CD14-positive monocyte (primary cell): ENCODE measurements at regions not wholly inside any gene's neighbourhood (a gene's known extent, or its start where the extent isn't known, plus 50 kb on each side); places are given as distances from the start of the nearest gene placed in this dataset.
A peak's percentile ranks its signal among the peaks of the same experiment; 100 is the strongest.

Source experiments
- DNase-seq, 3 donors: peaks; one replicate each; pipeline ENCODE4 v3.0.0-alpha.2; 2011 to 2022
- H2AFZ ChIP-seq: 2 replicates; pipeline ENCODE4 v1.6.0; 2012; ENCODE audit warnings: mild to moderate bottlenecking, low read depth, low read length, inconsistent platforms; ENCODE audit not compliant: insufficient read depth, poor library complexity, severe bottlenecking
- H3K27ac ChIP-seq, 2 donors: 1 replicate in 1 of 2; 2 replicates in 1 of 2; pipeline ENCODE4 v1.5.1; 2012 to 2013; ENCODE audit warnings: low read length in 2 of 2, control low read depth in 1 of 2, inconsistent platforms in 1 of 2, low read depth in 1 of 2, mild to moderate bottlenecking in 1 of 2
- H3K27me3 ChIP-seq, 2 donors: one replicate each; pipeline versions ENCODE4 v1.6.0 to v1.6.1; 2011 to 2013; ENCODE audit warnings: low read length in 2 of 2; ENCODE audit not compliant: control insufficient read depth in 2 of 2, insufficient read depth in 2 of 2
- H3K36me3 ChIP-seq, 2 donors: replicated peaks in 1 of 2; 1 replicate in 1 of 2; 2 replicates in 1 of 2; pipeline versions ENCODE4 v1.5.1 to v1.6.1; 2012 to 2013; ENCODE audit warnings: low read length in 2 of 2, control low read depth in 1 of 2, inconsistent platforms in 1 of 2, mild to moderate bottlenecking in 1 of 2; ENCODE audit not compliant: insufficient read depth in 2 of 2, control insufficient read depth in 1 of 2
- H3K4me1 ChIP-seq, 2 donors: 1 replicate in 1 of 2; 2 replicates in 1 of 2; pipeline versions ENCODE4 v1.5.1 to v1.6.1; 2012 to 2013; ENCODE audit warnings: low read length in 2 of 2, control low read depth in 1 of 2, inconsistent platforms in 1 of 2, mild to moderate bottlenecking in 1 of 2, moderate library complexity in 1 of 2; ENCODE audit not compliant: insufficient read depth in 2 of 2, control insufficient read depth in 1 of 2
- H3K4me2 ChIP-seq: replicated peaks from 2 replicates; pipeline ENCODE3; 2012; ENCODE audit warnings: low read length, moderate library complexity, mild to moderate bottlenecking; ENCODE audit not compliant: poor library complexity, severe bottlenecking; ENCODE audit errors: extremely low read depth
- H3K4me3 ChIP-seq, 3 experiments: fragments of 200-600 bp in 1 of 3; sonication (generic) in 1 of 3; replicated peaks in 1 of 3; 1 replicate in 2 of 3; 2 replicates in 1 of 3; pipeline ENCODE4 v1.5.1; 2011 to 2013; ENCODE audit warnings: low read length in 3 of 3, mild to moderate bottlenecking in 3 of 3, control low read depth in 2 of 3, low read depth in 2 of 3, inconsistent platforms in 1 of 3, moderate library complexity in 1 of 3
- H3K79me2 ChIP-seq: 2 replicates; pipeline ENCODE4 v1.6.0; 2012; ENCODE audit warnings: mild to moderate bottlenecking, control low read depth, inconsistent platforms, low read length, moderate library complexity; ENCODE audit not compliant: insufficient read depth
- H3K9ac ChIP-seq: 2 replicates; pipeline ENCODE4 v1.6.0; 2017; ENCODE audit warnings: low read length, mild to moderate bottlenecking; ENCODE audit not compliant: insufficient read depth, poor library complexity, severe bottlenecking
- H3K9me3 ChIP-seq, 2 donors: replicated peaks in 1 of 2; 1 replicate in 1 of 2; 2 replicates in 1 of 2; pipeline versions ENCODE4 v1.5.1 to v1.6.1; 2012 to 2013; ENCODE audit warnings: low read length in 2 of 2, control low read depth in 1 of 2; ENCODE audit not compliant: control insufficient read depth in 1 of 2, insufficient read depth in 1 of 2
- H4K20me1 ChIP-seq: 2 replicates; pipeline ENCODE4 v1.6.0; 2012; ENCODE audit warnings: mild to moderate bottlenecking, low read length, control low read depth, moderate library complexity; ENCODE audit not compliant: insufficient read depth
- H3K27ac Mint-ChIP-seq, 7 donors: one replicate each; pipeline ENCODE4 v1.8.0; 2020; ENCODE audit warnings: mild to moderate bottlenecking in 7 of 7, mixed read lengths in 7 of 7, moderate library complexity in 6 of 7, inconsistent platforms in 2 of 7
- H3K27me3 Mint-ChIP-seq, 3 donors: one replicate each; pipeline ENCODE4 v1.8.0; 2021 to 2022; ENCODE audit warnings: low read depth in 3 of 3, mild to moderate bottlenecking in 3 of 3, mixed read lengths in 3 of 3, moderate library complexity in 3 of 3, inconsistent platforms in 1 of 3
- H3K36me3 Mint-ChIP-seq, 2 donors: one replicate each; pipeline ENCODE4 v1.8.0; 2020; ENCODE audit warnings: mixed read lengths in 2 of 2, inconsistent platforms in 1 of 2, mild to moderate bottlenecking in 1 of 2
- H3K4me1 Mint-ChIP-seq: one replicate; pipeline ENCODE4 v1.8.0; 2020; ENCODE audit warnings: mild to moderate bottlenecking, mixed read lengths
- H3K4me3 Mint-ChIP-seq, 2 donors: one replicate each; pipeline ENCODE4 v1.8.0; 2020; ENCODE audit warnings: mild to moderate bottlenecking in 2 of 2, mixed read lengths in 2 of 2, moderate library complexity in 1 of 2
- H3K9me3 Mint-ChIP-seq, 7 donors: one replicate each; pipeline ENCODE4 v1.8.0; 2020 to 2022; ENCODE audit warnings: mixed read lengths in 7 of 7, mild to moderate bottlenecking in 6 of 7, moderate library complexity in 6 of 7, inconsistent platforms in 2 of 7
- CTCF ChIP-seq: fragments of 200-600 bp; IDR thresholded peaks from one replicate; pipeline ENCODE4 v1.8.0; 2022; ENCODE audit warnings: antibody characterized with exemption, mild to moderate bottlenecking
- WGBS: methylation state at CpG from one replicate; pipeline ENCODE4 v1.1.5; 2013; ENCODE audit warnings: missing lambda C conversion rate; ENCODE audit not compliant: insufficient coverage; 5-methylcytosine and 5-hydroxymethylcytosine counted together
- intact Hi-C, 2 donors: fragments of 100-400 bp; cut with micrococcal nuclease; formaldehyde crosslinking; loops; one replicate each; pipeline versions ENCODE4 v1.15.0 to v1.15.1; 2023

DNA sequence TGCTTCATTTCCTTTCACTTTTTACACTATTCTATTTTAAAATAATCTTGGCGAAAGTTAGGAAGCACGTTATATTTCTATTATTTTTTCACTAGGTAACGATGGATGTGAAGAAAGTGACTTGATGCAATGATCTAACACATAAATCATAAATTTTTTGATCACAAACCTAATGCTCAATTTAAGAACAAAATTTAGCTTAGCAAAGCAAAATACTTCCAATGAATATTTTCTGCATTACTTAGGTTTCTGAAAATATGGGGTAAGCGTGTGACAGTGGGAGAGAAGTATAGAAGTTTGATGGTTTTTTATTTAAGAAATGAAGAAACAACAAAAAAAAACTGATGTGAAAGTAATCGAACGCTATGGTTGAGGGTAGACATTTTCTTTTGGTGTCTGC lies 1528.7 kb upstream of the CDH9 start:
- H3K27ac ChIP-seq: no peak overlapping the region
- no peak overlapping the region for H3K4me2 ChIP-seq
- no peaks in the 10 kb centered on the region for H3K79me2 ChIP-seq
- Mint-ChIP-seq H3K9me3 (peaks cover 0 to 5% (median 2%) of the 10 kb centered on the region in 7 donors), H3K27ac (no peak overlapping the region), H3K27me3 (no peaks in the 10 kb centered on the region), H3K4me3 (no peak overlapping the region), H3K4me1 (no peaks in the 10 kb centered on the region), H3K36me3 (no peaks in the 10 kb centered on the region)
- no peaks in the 10 kb centered on the region for H3K4me1 ChIP-seq
- intact Hi-C loops: no loop called here
- no CpG with 5 or more reads among the region's 6 CpGs for WGBS
- no peaks in the 10 kb centered on the region for H3K36me3 ChIP-seq
- H3K9ac ChIP-seq: no peak overlapping the region
- no peaks in the 10 kb centered on the region for H4K20me1 ChIP-seq
- DNase-seq: no peak
- H3K4me3 ChIP-seq: no peak overlapping the region
- H3K9me3 ChIP-seq: peaks cover 0 to 1% of the 10 kb centered on the region in 2 donors
- H3K27me3 ChIP-seq: no peaks in the 10 kb centered on the region
- TF ChIP-seq CTCF: no peak
- no peak overlapping the region for H2AFZ ChIP-seq

DNA sequence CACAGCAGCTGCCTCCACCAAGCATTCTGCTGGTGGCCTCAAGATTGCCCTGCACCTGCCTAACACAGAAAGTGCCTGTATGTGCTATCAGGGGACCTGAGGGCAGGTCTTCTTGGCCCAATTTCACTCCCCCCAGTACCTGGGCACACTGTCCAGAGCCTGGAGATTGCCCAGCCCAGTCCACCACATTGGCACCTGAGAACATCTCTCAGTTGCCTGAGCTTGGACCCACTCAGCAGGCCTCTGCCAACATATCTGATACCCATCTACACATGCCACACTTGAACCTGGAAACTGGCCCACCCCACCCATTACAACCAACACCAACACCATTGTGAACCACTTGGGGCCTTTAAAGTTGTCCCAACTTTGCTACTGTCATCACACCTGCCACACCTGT lies 1523.1 kb upstream of the CDH9 start:
- H3K27ac ChIP-seq: no peak overlapping the region
- no peak for DNase-seq
- intact Hi-C loops: no loop called here
- H3K79me2 ChIP-seq: no peaks in the 10 kb centered on the region
- no peaks in the 10 kb centered on the region for H3K4me1 Mint-ChIP-seq
- no peak overlapping the region for H2AFZ ChIP-seq
- no peaks in the 10 kb centered on the region for H3K27me3 ChIP-seq
- H3K9me3 Mint-ChIP-seq: peaks cover 0 to 12% (median 3%) of the 10 kb centered on the region in 7 donors
- H3K4me2 ChIP-seq: no peak overlapping the region
- TF ChIP-seq CTCF: no peak
- no peaks in the 10 kb centered on the region for H3K36me3 ChIP-seq
- H3K9me3 ChIP-seq: peaks cover 10 to 19% of the 10 kb centered on the region in 2 donors
- H3K4me3 ChIP-seq: no peak overlapping the region
- no peak overlapping the region for H3K4me3 Mint-ChIP-seq
- H3K9ac ChIP-seq: no peak overlapping the region
- no peaks in the 10 kb centered on the region for H3K27me3 Mint-ChIP-seq
- no peaks in the 10 kb centered on the region for H3K36me3 Mint-ChIP-seq
- H3K27ac Mint-ChIP-seq: peak overlapping the region in 1 of 7 donors; percentile 52
- H4K20me1 ChIP-seq: no peaks in the 10 kb centered on the region
- no peaks in the 10 kb centered on the region for H3K4me1 ChIP-seq
